HG03558 (cell line): ENCODE measurements at regions not wholly inside any gene's neighbourhood (a gene's known extent, or its start where the extent isn't known, plus 50 kb on each side); places are given as distances from the start of the nearest gene placed in this dataset.
"Not testable (repeated sequence)": the region's sequence is repeated elsewhere in the genome, so short reads cannot be mapped to it uniquely, and the experiment has no call there.

Source experiments
- ATAC-seq: cut with Tn5 transposase; IDR thresholded peaks from one replicate; pipeline ENCODE4 v1.9.1; 2021; ENCODE audit warnings: moderate number of reproducible peaks; ENCODE audit not compliant: unreplicated experiment; ENCODE audit errors: extremely low read depth

DNA sequence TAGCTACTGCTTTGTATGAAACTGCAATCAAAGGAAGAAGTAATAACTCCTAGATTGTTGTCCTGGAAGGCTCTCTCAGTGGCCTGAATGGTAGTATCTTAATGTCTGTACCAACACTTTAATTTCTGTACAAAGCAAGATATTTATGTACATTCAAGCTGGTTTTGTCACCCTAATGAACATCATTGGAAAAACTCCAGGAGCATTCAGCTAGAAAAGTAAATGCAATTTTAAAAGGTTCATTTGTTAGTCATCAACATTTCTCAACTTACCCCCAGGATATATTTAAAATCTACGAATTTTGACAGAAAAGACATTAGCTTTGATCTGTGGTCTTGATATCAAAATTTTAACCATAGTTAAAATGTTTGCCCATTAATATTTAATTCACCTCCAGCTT, 80.0 kb upstream of the FGF13 start:
- ATAC-seq, result no peak

DNA sequence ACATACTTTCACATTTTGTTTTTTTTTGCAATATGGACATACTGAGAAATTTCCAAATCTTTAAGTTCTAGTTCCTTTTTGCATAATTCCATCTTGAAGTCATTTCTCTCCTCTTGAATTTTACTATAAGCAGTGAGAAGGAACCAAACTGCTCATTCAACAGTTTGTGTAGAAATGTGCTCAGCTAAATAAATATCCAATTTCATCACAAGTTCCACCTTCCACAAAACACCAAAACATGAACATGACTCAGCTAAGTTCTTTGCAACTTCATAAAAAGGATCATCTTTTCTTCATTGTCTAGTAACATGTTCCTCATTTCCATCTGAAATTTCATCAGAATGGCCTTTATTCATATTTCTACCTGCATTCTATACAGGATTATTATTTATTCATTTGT, 77.3 kb upstream of the FGF13 start:
- no peak for ATAC-seq

DNA sequence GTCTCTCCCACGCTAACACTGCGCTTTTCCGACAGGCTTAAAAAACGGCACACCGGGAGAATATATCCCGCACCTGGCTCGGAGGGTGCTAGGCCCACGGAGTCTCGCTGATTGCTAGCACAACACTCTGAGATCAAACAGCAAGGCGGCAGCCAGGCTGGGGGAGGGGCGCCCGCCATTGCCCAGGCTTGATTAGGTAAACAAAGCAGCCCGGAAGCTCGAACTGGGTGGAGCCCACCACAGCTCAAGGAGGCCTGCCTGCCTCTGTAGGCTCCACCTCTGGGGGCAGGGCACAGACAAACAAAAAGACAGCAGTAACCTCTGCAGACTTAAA, 67.0 kb upstream of the FGF13 start:
- not testable (repeated sequence) for ATAC-seq

DNA sequence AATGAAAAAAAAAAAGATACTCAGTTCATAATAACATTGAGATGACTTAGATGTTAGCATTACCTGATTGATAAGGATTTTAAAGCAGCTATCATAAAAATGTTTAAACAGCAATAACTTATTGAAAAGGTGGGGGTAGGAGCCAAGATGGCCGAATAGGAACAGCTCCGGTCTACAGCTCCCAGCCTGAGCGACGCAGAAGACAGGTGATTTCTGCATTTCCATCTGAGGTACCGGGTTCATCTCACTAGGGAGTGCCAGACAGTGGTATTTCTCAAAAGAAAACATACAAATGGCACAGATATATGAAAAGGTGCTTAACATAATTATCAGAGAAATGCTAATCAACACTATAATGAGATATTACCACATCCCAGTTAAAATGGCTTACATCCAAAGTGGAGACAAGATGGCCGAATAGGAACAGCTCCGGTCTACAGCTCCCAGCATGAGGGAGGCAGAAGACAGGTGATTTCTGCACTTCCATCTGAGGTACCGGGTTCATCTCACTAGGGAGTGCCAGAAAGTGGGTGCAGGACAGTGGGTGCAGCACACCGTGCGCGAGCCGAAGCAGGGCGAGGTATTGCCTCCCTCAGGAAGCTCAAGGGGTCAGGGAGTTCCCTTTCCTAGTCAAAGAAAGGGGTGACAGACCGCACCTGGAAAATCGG, 66.5 kb upstream of the FGF13 start:
- ATAC-seq, result not testable (repeated sequence)

DNA sequence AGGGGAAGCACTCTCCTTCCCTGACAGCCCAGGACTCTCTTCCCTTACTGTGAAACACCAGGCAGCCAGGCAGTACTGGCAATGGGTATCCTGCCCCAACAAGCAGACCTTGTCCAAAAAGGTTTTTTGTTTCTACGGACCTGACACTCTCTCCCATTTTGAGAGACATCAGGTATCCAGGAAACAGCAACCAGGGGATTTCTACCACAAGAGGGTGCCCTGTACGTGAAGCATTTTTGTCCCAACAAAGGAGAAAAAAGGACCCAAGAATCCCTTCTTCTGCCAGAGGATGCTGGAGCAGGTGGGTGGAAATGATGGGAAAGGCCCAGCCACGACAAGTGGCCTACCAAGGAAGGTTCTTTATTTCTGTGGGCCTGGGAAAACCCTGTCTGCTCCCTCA, 65.7 kb upstream of the FGF13 start:
- ATAC-seq, result no peak

DNA sequence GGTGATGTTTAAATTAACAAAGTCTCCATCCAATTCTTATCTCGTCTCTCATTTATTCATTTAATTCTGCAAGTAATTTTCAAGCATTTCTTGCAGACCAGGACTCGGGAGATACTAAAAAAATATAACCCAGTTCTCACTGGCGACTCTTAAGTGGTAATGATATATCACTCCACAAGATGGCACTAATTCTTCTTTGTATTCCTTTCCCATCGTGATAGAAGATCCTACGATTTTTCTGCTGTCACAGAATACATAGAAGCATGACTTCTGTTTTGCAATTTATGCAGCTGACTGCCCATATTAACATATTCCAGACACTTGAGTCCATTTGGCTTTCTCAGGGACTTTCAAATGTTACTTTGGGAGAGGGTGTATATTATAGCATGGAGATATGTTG, 64.0 kb upstream of the FGF13 start:
- no peak for ATAC-seq

DNA sequence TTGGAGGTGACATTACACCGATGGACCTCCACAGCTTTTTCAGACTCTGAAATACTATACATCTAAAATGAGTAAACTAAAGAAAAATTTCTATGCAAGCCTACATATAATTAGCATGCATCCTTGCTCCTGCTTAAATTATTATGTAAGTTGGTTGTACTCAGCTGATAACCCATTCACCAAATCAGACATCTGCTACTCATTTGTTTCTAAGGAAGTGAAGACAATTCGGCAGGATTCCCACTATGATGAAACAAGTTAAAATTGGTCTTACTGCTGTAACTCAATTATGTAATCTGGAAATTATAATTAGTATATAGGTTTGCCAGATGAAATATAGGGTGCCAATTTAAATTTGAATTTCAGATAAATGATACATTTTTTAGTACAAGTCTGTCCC, 59.5 kb upstream of the FGF13 start:
- ATAC-seq, result no peak

DNA sequence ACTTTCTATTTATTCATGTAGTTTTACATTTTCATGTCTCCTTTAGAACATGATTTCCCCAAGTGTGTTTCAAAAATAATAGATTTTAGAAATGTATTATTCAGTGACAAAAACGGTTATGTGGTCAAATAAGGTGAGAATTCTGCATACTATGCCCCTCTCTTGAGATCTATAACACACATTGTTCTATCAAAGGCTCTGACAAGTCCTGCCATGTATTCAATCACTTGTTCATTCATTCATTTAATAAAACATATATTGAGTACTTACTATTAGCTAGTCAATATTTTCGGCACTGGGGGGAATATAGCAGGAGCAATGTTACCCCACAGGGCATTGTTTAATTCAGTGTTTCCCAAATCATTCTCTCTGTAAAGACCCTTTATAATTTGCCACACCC, 58.4 kb upstream of the FGF13 start:
- ATAC-seq, result no peak

DNA sequence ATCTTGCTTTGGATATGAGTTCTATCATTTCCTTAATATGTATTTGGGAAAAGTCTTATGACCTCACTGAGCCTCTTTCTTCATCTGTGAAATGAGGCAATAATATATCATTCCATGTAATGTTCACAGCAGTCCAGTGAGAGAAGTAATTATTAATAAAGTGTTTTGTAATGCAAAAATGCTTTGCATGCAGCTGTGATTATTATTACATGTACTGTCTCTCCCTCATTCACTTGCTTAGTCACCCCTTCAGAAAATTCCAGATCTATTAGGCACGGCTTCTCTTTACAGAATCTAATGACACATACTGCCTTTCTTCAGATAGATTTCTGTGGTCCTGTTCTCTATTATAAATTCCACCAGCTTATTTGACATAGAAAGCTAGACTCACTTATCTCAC, 53.5 kb upstream of the FGF13 start:
- no peak for ATAC-seq

DNA sequence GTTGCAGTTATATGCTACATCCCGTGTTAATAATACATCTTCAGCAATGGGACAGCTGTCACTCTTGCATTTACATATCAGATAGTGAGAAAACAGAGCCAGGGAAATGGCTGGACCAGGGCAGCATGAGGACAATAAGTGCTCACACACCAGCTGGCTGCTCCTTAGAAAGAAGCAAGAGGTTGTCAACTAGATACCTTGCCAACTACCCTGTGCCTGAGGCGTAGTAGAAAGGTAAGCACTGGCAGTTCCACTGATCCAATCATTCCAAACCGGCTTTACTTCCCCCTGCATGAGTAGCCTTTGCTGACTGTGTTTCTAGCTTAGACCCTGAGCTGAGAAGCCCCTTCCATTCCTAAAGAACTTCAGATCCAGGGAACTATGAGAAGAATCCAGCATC, 52.2 kb upstream of the FGF13 start:
- no peak for ATAC-seq

DNA sequence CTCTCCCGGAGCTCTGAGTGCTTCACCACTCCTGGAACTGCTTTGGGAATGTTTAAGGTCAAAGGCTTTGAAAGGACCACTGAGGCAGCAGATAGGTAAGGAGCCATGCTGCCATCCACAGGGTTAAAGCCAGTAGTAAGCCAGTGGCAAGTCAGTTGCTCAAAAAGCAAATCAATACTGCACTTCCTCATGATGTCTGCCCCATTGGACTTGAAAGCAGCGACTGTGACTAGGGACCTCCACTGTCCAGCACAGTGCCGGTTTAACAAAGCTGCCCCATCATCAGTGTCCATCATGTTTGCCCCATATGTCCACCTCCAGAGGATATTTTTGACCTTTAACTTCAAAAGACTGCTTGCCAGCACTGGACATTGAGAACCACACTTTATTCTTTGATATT, 49.9 kb upstream of the FGF13 start:
- no peak for ATAC-seq
